Vagina (tissue), 2 donors: ENCODE measurements at regions not wholly inside any gene's neighbourhood (a gene's known extent, or its start where the extent isn't known, plus 50 kb on each side); places are given as distances from the start of the nearest gene placed in this dataset.

Experiments used
- POLR2A ChIP-seq, 2 donors: fragments of 450-650 bp; IDR thresholded peaks; one replicate each; pipeline ENCODE4 v1.6.1; 2017; ENCODE audit warnings: antibody characterized with exemption in 2 of 2, mild to moderate bottlenecking in 2 of 2, moderate library complexity in 2 of 2
- TF ChIP-seq, protein P1 (sequence below), 3 experiments: fragments of 450-650 bp in 2 of 3; fragments of 200-600 bp in 1 of 3; sonication (generic) in 1 of 3; IDR thresholded peaks; one replicate each; pipeline ENCODE4 v1.5.1; 2017 to 2019; ENCODE audit warnings: antibody characterized with exemption in 3 of 3, mild to moderate bottlenecking in 2 of 3, moderate library complexity in 2 of 3

DNA sequence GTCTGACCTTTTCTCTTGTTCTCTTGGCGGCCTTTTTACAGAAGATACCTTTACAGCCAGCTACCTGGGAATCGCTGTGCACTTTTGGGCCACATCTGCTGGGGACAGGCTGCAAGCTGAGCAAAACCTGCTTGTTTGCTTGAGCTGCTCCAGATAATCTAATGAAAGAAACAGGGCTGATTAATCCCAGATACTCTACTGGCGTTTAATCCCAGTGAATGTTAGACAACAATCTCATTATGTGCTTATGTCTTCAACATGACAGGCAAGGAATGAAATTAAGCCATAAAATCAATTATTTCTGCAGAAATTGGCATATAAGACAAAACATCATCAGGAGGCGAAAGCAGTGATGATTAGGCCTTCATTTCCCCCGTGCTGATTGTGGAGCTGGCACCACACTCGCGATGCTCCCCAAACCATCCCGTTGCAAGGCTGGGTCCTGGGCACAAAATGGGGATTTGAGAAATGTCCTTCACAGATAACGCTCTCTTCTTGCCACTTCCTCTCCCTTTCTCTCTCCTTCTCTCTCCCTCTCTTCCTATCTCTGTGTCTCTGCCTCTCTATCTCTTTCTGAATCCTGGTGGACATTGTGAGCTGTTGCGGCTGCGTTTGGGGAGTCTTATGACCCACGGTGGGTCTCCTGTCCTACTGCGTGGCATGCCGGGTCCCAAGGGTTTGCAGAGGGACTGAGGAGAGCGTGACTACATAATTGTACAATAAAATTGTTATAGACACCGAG is 1053.8 kb downstream of the TBC1D22A start:
- TF ChIP-seq, protein P1, sequence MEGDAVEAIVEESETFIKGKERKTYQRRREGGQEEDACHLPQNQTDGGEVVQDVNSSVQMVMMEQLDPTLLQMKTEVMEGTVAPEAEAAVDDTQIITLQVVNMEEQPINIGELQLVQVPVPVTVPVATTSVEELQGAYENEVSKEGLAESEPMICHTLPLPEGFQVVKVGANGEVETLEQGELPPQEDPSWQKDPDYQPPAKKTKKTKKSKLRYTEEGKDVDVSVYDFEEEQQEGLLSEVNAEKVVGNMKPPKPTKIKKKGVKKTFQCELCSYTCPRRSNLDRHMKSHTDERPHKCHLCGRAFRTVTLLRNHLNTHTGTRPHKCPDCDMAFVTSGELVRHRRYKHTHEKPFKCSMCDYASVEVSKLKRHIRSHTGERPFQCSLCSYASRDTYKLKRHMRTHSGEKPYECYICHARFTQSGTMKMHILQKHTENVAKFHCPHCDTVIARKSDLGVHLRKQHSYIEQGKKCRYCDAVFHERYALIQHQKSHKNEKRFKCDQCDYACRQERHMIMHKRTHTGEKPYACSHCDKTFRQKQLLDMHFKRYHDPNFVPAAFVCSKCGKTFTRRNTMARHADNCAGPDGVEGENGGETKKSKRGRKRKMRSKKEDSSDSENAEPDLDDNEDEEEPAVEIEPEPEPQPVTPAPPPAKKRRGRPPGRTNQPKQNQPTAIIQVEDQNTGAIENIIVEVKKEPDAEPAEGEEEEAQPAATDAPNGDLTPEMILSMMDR (IDR thresholded peaks at IDR 0.05), result no peak
- no peak for TF ChIP-seq POLR2A (IDR thresholded peaks at IDR 0.05)
